Activated naive CD8-positive, alpha-beta T cell treated with anti-CD3 and anti-CD28 coated beads, Interleukin-2, amount 50 U/mL, for 16 hours (primary cell): ENCODE measurements at regions not wholly inside any gene's neighbourhood (a gene's known extent, or its start where the extent isn't known, plus 50 kb on each side); places are given as distances from the start of the nearest gene placed in this dataset.
"Not testable (repeated sequence)": the region's sequence is repeated elsewhere in the genome, so short reads cannot be mapped to it uniquely, and the experiment has no call there.

ENCODE experiments used
- DNase-seq: peaks from one replicate; pipeline ENCODE4 v3.0.0-alpha.2; 2020; ENCODE audit warnings: low read depth, low spot score

GRCh38 chr6:21918666-21919065 is 325.1 kb downstream of the SOX4 start:
- no peak for DNase-seq

GRCh38 chr6:21922086-21922485 is 328.5 kb downstream of the SOX4 start:
- no peak for DNase-seq

GRCh38 chr6:21924002-21924401 is 330.5 kb downstream of the SOX4 start:
- DNase-seq: no peak

GRCh38 chr6:21928827-21929226 is 335.3 kb downstream of the SOX4 start:
- DNase-seq: no peak

GRCh38 chr6:21931641-21932335 is 338.2 kb downstream of the SOX4 start:
- DNase-seq: no peak

GRCh38 chr6:21933351-21933750 is 339.8 kb downstream of the SOX4 start:
- no peak for DNase-seq

- no peak for DNase-seq
These were observed 341.6 kb downstream of the SOX4 start for GRCh38 chr6:21935142-21935541.

GRCh38 chr6:21935561-21936028 is 342.0 kb downstream of the SOX4 start:
- no peak for DNase-seq

- no peak for DNase-seq
These were observed 343.9 kb downstream of the SOX4 start for GRCh38 chr6:21937466-21937865.

GRCh38 chr6:21939066-21939465 is 345.5 kb downstream of the SOX4 start:
- DNase-seq: not testable (repeated sequence)

GRCh38 chr6:21941926-21942325 is 348.4 kb downstream of the SOX4 start:
- DNase-seq: no peak

GRCh38 chr6:21942897-21943296 is 349.3 kb downstream of the SOX4 start:
- DNase-seq: no peak

- no peak for DNase-seq
These were observed 350.5 kb downstream of the PRL start for GRCh38 chr6:21946298-21946783.

GRCh38 chr6:21947227-21947626 is 349.6 kb downstream of the PRL start:
- DNase-seq: not testable (repeated sequence)

- no peak for DNase-seq
These were observed 349.0 kb downstream of the PRL start for GRCh38 chr6:21947731-21948386.

GRCh38 chr6:21949211-21949801 is 347.5 kb downstream of the PRL start:
- no peak for DNase-seq

GRCh38 chr6:21952367-21952766 is 344.5 kb downstream of the PRL start:
- no peak for DNase-seq

GRCh38 chr6:21953831-21954801 is 342.7 kb downstream of the PRL start:
- DNase-seq: no peak

- DNase-seq: no peak
These were observed 341.7 kb downstream of the PRL start for GRCh38 chr6:21955053-21955595.

- DNase-seq: no peak
These were observed 340.9 kb downstream of the PRL start for GRCh38 chr6:21955951-21956350.

- no peak for DNase-seq
These were observed 338.4 kb downstream of the PRL start for GRCh38 chr6:21958428-21958827.
